ACC112 (cell line): ENCODE measurements at regions not wholly inside any gene's neighbourhood (a gene's known extent, or its start where the extent isn't known, plus 50 kb on each side); places are given as distances from the start of the nearest gene placed in this dataset.

Experiments used
- H2AFZ ChIP-seq: fragments of 200-600 bp; sonication (generic); one replicate; pipeline ENCODE4 v1.6.0; 2017; ENCODE audit warnings: antibody characterized with exemption, low read length; ENCODE audit not compliant: unreplicated experiment
- H3K27ac ChIP-seq: fragments of 200-600 bp; sonication (generic); 2 replicates; pipeline ENCODE4 v1.5.1; 2014; ENCODE audit warnings: low read depth, mild to moderate bottlenecking, antibody characterized with exemption, low read length, moderate library complexity
- H3K27me3 ChIP-seq: fragments of 200-600 bp; sonication (generic); 2 replicates; pipeline ENCODE4 v1.6.1; 2014; ENCODE audit warnings: mild to moderate bottlenecking, antibody characterized with exemption, low read length, moderate library complexity, mixed read lengths; ENCODE audit not compliant: insufficient read depth
- H3K36me3 ChIP-seq: fragments of 200-600 bp; sonication (generic); 2 replicates; pipeline ENCODE4 v1.6.1; 2016; ENCODE audit warnings: mild to moderate bottlenecking, antibody characterized with exemption, low read length, moderate library complexity, mixed read lengths; ENCODE audit not compliant: insufficient read depth
- H3K4me1 ChIP-seq: fragments of 200-600 bp; sonication (generic); one replicate; pipeline ENCODE4 v1.6.1; 2016; ENCODE audit warnings: low read length, mixed read lengths; ENCODE audit not compliant: insufficient read depth, unreplicated experiment, control insufficient read depth
- H3K4me3 ChIP-seq: fragments of 200-600 bp; sonication (generic); 2 replicates; pipeline ENCODE4 v1.5.1; 2014; ENCODE audit warnings: mild to moderate bottlenecking, low read depth, low read length
- H3K79me2 ChIP-seq: fragments of 200-600 bp; sonication (generic); one replicate; pipeline ENCODE4 v1.6.0; 2016; ENCODE audit warnings: low read length; ENCODE audit not compliant: control insufficient read depth, unreplicated experiment, insufficient read depth

- Histone ChIP-seq H3K4me1 (peaks cover 15% of the 10 kb centered on the region), H3K36me3 (no peaks in the 10 kb centered on the region)
Measured at GRCh38 chr4:176500894-176501293, 181.1 kb downstream of the SPCS3 start.

GRCh38 chr4:176504118-176504517 is 184.4 kb downstream of the SPCS3 start:
- Histone ChIP-seq H3K36me3 (no peaks in the 10 kb centered on the region), H3K4me1 (no peaks in the 10 kb centered on the region), H2AFZ (no peak overlapping the region), H3K4me3 (no peak overlapping the region), H3K27ac (no peak overlapping the region), H3K27me3 (no peaks in the 10 kb centered on the region), H3K79me2 (no peaks in the 10 kb centered on the region)

More at GRCh38 chr4:176500894-176501293, 181.1 kb downstream of the SPCS3 start:
- H3K27me3 ChIP-seq = no peaks in the 10 kb centered on the region
- H3K79me2 ChIP-seq = no peaks in the 10 kb centered on the region
- no peak overlapping the region for H2AFZ ChIP-seq
- H3K4me3 ChIP-seq = no peak overlapping the region
- no peak overlapping the region for H3K27ac ChIP-seq

GRCh38 chr4:176507845-176508533 is 188.2 kb downstream of the SPCS3 start:
- Histone ChIP-seq H3K36me3 (no peaks in the 10 kb centered on the region), H3K27ac (no peak overlapping the region), H3K27me3 (no peaks in the 10 kb centered on the region), H3K4me3 (no peak overlapping the region), H3K4me1 (no peaks in the 10 kb centered on the region), H3K79me2 (no peaks in the 10 kb centered on the region), H2AFZ (no peak overlapping the region)

- Histone ChIP-seq H3K36me3 (no peaks in the 10 kb centered on the region), H3K27me3 (no peaks in the 10 kb centered on the region), H2AFZ (no peak overlapping the region), H3K4me1 (no peaks in the 10 kb centered on the region), H3K27ac (no peak overlapping the region), H3K79me2 (no peaks in the 10 kb centered on the region), H3K4me3 (no peak overlapping the region)
Measured at GRCh38 chr4:176508780-176509331, 189.1 kb downstream of the SPCS3 start.

- H3K36me3 ChIP-seq = no peaks in the 10 kb centered on the region
- no peaks in the 10 kb centered on the region for H3K27me3 ChIP-seq
- no peaks in the 10 kb centered on the region for H3K4me1 ChIP-seq
- no peak overlapping the region for H2AFZ ChIP-seq
- H3K79me2 ChIP-seq = no peaks in the 10 kb centered on the region
- no peak overlapping the region for H3K27ac ChIP-seq
- no peak overlapping the region for H3K4me3 ChIP-seq
Measured at GRCh38 chr4:176525576-176525975, 205.8 kb downstream of the SPCS3 start.

GRCh38 chr4:176526704-176527103 is 206.9 kb downstream of the SPCS3 start:
- Histone ChIP-seq H3K4me1 (no peaks in the 10 kb centered on the region), H3K79me2 (no peaks in the 10 kb centered on the region), H2AFZ (no peak overlapping the region), H3K27me3 (no peaks in the 10 kb centered on the region), H3K4me3 (no peak overlapping the region), H3K27ac (no peak overlapping the region), H3K36me3 (no peaks in the 10 kb centered on the region)

- Histone ChIP-seq H3K4me1 (peaks cover 6% of the 10 kb centered on the region), H3K36me3 (no peaks in the 10 kb centered on the region), H3K79me2 (no peaks in the 10 kb centered on the region), H3K27me3 (no peaks in the 10 kb centered on the region), H3K4me3 (no peak overlapping the region), H2AFZ (no peak overlapping the region), H3K27ac (no peak overlapping the region)
Measured at GRCh38 chr4:176529574-176529973, 209.8 kb downstream of the SPCS3 start.

- no peak overlapping the region for H2AFZ ChIP-seq
- no peaks in the 10 kb centered on the region for H3K36me3 ChIP-seq
- no peak overlapping the region for H3K27ac ChIP-seq
- H3K27me3 ChIP-seq = no peaks in the 10 kb centered on the region
- no peak overlapping the region for H3K4me3 ChIP-seq
- no peaks in the 10 kb centered on the region for H3K79me2 ChIP-seq
- H3K4me1 ChIP-seq = peaks cover 16% of the 10 kb centered on the region
Measured at GRCh38 chr4:176533159-176533558, 213.4 kb downstream of the SPCS3 start.

- no peak overlapping the region for H3K27ac ChIP-seq
- peaks cover 29% of the 10 kb centered on the region for H3K4me1 ChIP-seq
- no peak overlapping the region for H3K4me3 ChIP-seq
- no peak overlapping the region for H2AFZ ChIP-seq
- H3K79me2 ChIP-seq = no peaks in the 10 kb centered on the region
- no peaks in the 10 kb centered on the region for H3K36me3 ChIP-seq
- no peaks in the 10 kb centered on the region for H3K27me3 ChIP-seq
Measured at GRCh38 chr4:176534566-176534965, 214.8 kb downstream of the SPCS3 start.

GRCh38 chr4:176538217-176538925 is 218.6 kb downstream of the SPCS3 start:
- no peaks in the 10 kb centered on the region for H3K79me2 ChIP-seq
- peaks cover 35% of the 10 kb centered on the region for H3K4me1 ChIP-seq
- H3K27ac ChIP-seq = peak overlapping the region; percentile 83
- no peaks in the 10 kb centered on the region for H3K27me3 ChIP-seq
- 0 out of 2 replicates have a peak overlapping the region, but pooled peaks have one; percentile 12 for H3K4me3 ChIP-seq
- peak overlapping the region; percentile 45 for H2AFZ ChIP-seq
- H3K36me3 ChIP-seq = no peaks in the 10 kb centered on the region
